CD4-positive, alpha-beta T cell (primary cell): ENCODE measurements at regions not wholly inside any gene's neighbourhood (a gene's known extent, or its start where the extent isn't known, plus 50 kb on each side); places are given as distances from the start of the nearest gene placed in this dataset.

Experiments
- ATAC-seq: fragments of 200-7000 bp; cut with Tn5 transposase; one replicate; pipeline ENCODE4 v1.10.0; 2022; ENCODE audit warnings: mild to moderate bottlenecking; ENCODE audit not compliant: poor library complexity
- CTCF ChIA-PET: fragments of 350-600 bp; sonication (Branson Sonifier 250); formaldehyde crosslinking; loops from one replicate; lab custom pipeline; 2021; ENCODE audit warnings: antibody characterized with exemption, inconsistent platforms; lab: Charles Lee
- POLR2A ChIA-PET: fragments of 350-600 bp; sonication (Branson Sonifier 250); formaldehyde crosslinking; loops from one replicate; lab custom pipeline; 2021; ENCODE audit warnings: antibody characterized with exemption, inconsistent platforms; lab: Charles Lee
- DNase-seq, 14 experiments: peaks; one replicate each; pipeline ENCODE4 v3.0.0-alpha.2; 2013 to 2020; ENCODE audit warnings: mixed read lengths in 2 of 14
- H3K27ac ChIP-seq, 2 donors: one replicate each; pipeline versions ENCODE4 v1.5.1 to v1.7.0; 2013; ENCODE audit warnings: low read length in 2 of 2, low read depth in 1 of 2, mild to moderate bottlenecking in 1 of 2
- H3K27me3 ChIP-seq, 2 experiments: 1 replicate in 1 of 2; 2 replicates in 1 of 2; pipeline versions ENCODE4 v1.6.1 to v1.7.0; 2013; ENCODE audit warnings: low read length in 2 of 2, control low read depth in 1 of 2, mild to moderate bottlenecking in 1 of 2, moderate library complexity in 1 of 2; ENCODE audit not compliant: insufficient read depth in 2 of 2, control insufficient read depth in 1 of 2
- H3K36me3 ChIP-seq: one replicate; pipeline ENCODE4 v1.6.1; 2013; ENCODE audit warnings: low read length, control low read depth; ENCODE audit not compliant: insufficient read depth
- H3K4me1 ChIP-seq: one replicate; pipeline ENCODE4 v1.6.1; 2013; ENCODE audit warnings: low read length, control low read depth; ENCODE audit not compliant: insufficient read depth
- H3K4me3 ChIP-seq: one replicate; pipeline ENCODE4 v1.5.1; 2013; ENCODE audit warnings: mild to moderate bottlenecking, low read length, moderate library complexity
- H3K9me3 ChIP-seq, 2 experiments: 1 replicate in 1 of 2; 2 replicates in 1 of 2; pipeline versions ENCODE4 v1.6.1 to v1.7.0; 2013; ENCODE audit warnings: low read length in 2 of 2, mild to moderate bottlenecking in 2 of 2, control low read depth in 1 of 2, moderate library complexity in 1 of 2; ENCODE audit not compliant: control insufficient read depth in 1 of 2, insufficient read depth in 1 of 2
- H3K27ac Mint-ChIP-seq: one replicate; pipeline ENCODE4 v1.8.0; 2020; ENCODE audit warnings: mixed read lengths
- H3K27me3 Mint-ChIP-seq: one replicate; pipeline ENCODE4 v1.8.0; 2021; ENCODE audit warnings: mixed read lengths
- H3K36me3 Mint-ChIP-seq: one replicate; pipeline ENCODE4 v1.8.0; 2021; ENCODE audit warnings: low read depth, mixed read lengths
- H3K4me1 Mint-ChIP-seq: one replicate; pipeline ENCODE4 v1.8.0; 2021; ENCODE audit warnings: low read depth, mixed read lengths
- H3K4me3 Mint-ChIP-seq: one replicate; pipeline ENCODE4 v1.8.0; 2020; ENCODE audit warnings: mild to moderate bottlenecking, mixed read lengths
- H3K9me3 Mint-ChIP-seq: one replicate; pipeline ENCODE4 v1.8.0; 2020; ENCODE audit warnings: mixed read lengths
- CTCF ChIP-seq: fragments of 200-600 bp; IDR thresholded peaks from one replicate; pipeline ENCODE4 v1.8.0; 2022; ENCODE audit warnings: antibody characterized with exemption, mild to moderate bottlenecking
- intact Hi-C, 2 experiments: fragments of 100-400 bp; cut with DNase I in 1 of 2; cut with micrococcal nuclease in 1 of 2; formaldehyde crosslinking; loops; one replicate each; pipeline versions ENCODE4 v1.15.1 to v1.9.0; 2023 to 2025; cut with DNase I, micrococcal nuclease

- no peak for TF ChIP-seq CTCF
- no peaks in the 10 kb centered on the region for H3K9me3 Mint-ChIP-seq
- no peak overlapping the region for H3K4me3 Mint-ChIP-seq
- no peak overlapping the region for H3K27ac Mint-ChIP-seq
- intact Hi-C loops, result no loop called here
- ChIA-PET POLR2A (no interaction called here), CTCF (no interaction called here)
- no peaks in the 10 kb centered on the region for H3K4me1 Mint-ChIP-seq
- no peaks in the 10 kb centered on the region for H3K9me3 ChIP-seq
- no peak overlapping the region for H3K27ac ChIP-seq
- no peak overlapping the region for H3K4me3 ChIP-seq
- ATAC-seq, result no peak
- H3K36me3 Mint-ChIP-seq, result no peaks in the 10 kb centered on the region
- no peak for DNase-seq
- H3K4me1 ChIP-seq, result no peaks in the 10 kb centered on the region
- no peaks in the 10 kb centered on the region for H3K27me3 Mint-ChIP-seq
- H3K36me3 ChIP-seq, result no peaks in the 10 kb centered on the region
- no peaks in the 10 kb centered on the region for H3K27me3 ChIP-seq
Measured at GRCh38 chr2:39491653-39492052, 54.6 kb upstream of the MAP4K3 start.

- H3K36me3 Mint-ChIP-seq, result no peaks in the 10 kb centered on the region
- intact Hi-C loops, result no loop called here
- H3K4me3 ChIP-seq, result no peak overlapping the region
- H3K9me3 Mint-ChIP-seq, result no peaks in the 10 kb centered on the region
- DNase-seq (peak in 3 of 14 experiments; percentile 38 to 68 (median 54)), ATAC-seq (peak; percentile 32)
- POLR2A ChIA-PET, result no interaction called here
- H3K27me3 ChIP-seq, result no peaks in the 10 kb centered on the region
- no peaks in the 10 kb centered on the region for H3K4me1 Mint-ChIP-seq
- no peak overlapping the region for H3K27ac ChIP-seq
- TF ChIP-seq CTCF, result no peak
- CTCF ChIA-PET, result no interaction called here
- no peak overlapping the region for H3K4me3 Mint-ChIP-seq
- no peaks in the 10 kb centered on the region for H3K4me1 ChIP-seq
- no peaks in the 10 kb centered on the region for H3K9me3 ChIP-seq
- no peak overlapping the region for H3K27ac Mint-ChIP-seq
- H3K27me3 Mint-ChIP-seq, result no peaks in the 10 kb centered on the region
- no peaks in the 10 kb centered on the region for H3K36me3 ChIP-seq
Measured at GRCh38 chr2:39492095-39492590, 55.1 kb upstream of the MAP4K3 start.

GRCh38 chr2:39492716-39493115, 55.6 kb upstream of the MAP4K3 start:
- no peaks in the 10 kb centered on the region for H3K4me1 ChIP-seq
- H3K9me3 ChIP-seq, result no peaks in the 10 kb centered on the region
- Mint-ChIP-seq H3K4me3 (no peak overlapping the region), H3K27me3 (no peaks in the 10 kb centered on the region), H3K36me3 (no peaks in the 10 kb centered on the region), H3K4me1 (no peaks in the 10 kb centered on the region), H3K27ac (no peak overlapping the region), H3K9me3 (no peaks in the 10 kb centered on the region)
- intact Hi-C loops, result no loop called here
- no peak overlapping the region for H3K27ac ChIP-seq
- TF ChIP-seq CTCF, result no peak
- DNase-seq, result peak in 1 of 14 experiments; percentile 11
- no peak overlapping the region for H3K4me3 ChIP-seq
- ATAC-seq, result no peak
- POLR2A ChIA-PET, result no interaction called here
- H3K27me3 ChIP-seq, result no peaks in the 10 kb centered on the region
- CTCF ChIA-PET, result no interaction called here
- H3K36me3 ChIP-seq, result no peaks in the 10 kb centered on the region
